H1 (cell line): ENCODE measurements at regions not wholly inside any gene's neighbourhood (a gene's known extent, or its start where the extent isn't known, plus 50 kb on each side); places are given as distances from the start of the nearest gene placed in this dataset.

ENCODE experiments used
- CTCF ChIA-PET: fragments of 300-600 bp; sonication (Branson Sonifier 250); formaldehyde crosslinking; loops from one replicate; lab custom pipeline; 2021; ENCODE audit not compliant: partially characterized antibody; lab: Charles Lee
- POLR2A ChIA-PET: fragments of 300-600 bp; sonication (Branson Sonifier 250); formaldehyde crosslinking; loops from one replicate; lab custom pipeline; 2021; ENCODE audit warnings: inconsistent platforms; ENCODE audit not compliant: partially characterized antibody; lab: Charles Lee
- DNase-seq, 2 experiments: peaks; one replicate each; pipeline versions ENCODE4 v3.0.0 to v3.0.0-alpha.2; 2010 to 2022; ENCODE audit warnings: low spot score in 2 of 2, low read depth in 1 of 2, mixed read lengths in 1 of 2
- FAIRE-seq: peaks from 2 replicates; lab custom pipeline; 2011; peaks lifted over from hg19 to GRCh38; lab: Jason Lieb, UNC
- H2AFZ ChIP-seq: 2 replicates; pipeline ENCODE4 v1.8.1; 2012; ENCODE audit warnings: low read length, inconsistent platforms
- H2AK5ac ChIP-seq: 2 replicates; pipeline ENCODE4 v1.6.1; 2013; ENCODE audit warnings: low read depth, low read length
- H2BK120ac ChIP-seq: replicated peaks from 2 replicates; pipeline ENCODE3; 2013; ENCODE audit warnings: low read depth, low read length, inconsistent platforms
- H2BK12ac ChIP-seq: 2 replicates; pipeline ENCODE4 v1.6.1; 2013; ENCODE audit warnings: low read depth, low read length
- H2BK15ac ChIP-seq: 2 replicates; pipeline ENCODE4 v1.6.1; 2013; ENCODE audit warnings: low read length
- H2BK20ac ChIP-seq: 2 replicates; pipeline ENCODE4 v1.6.1; 2013; ENCODE audit warnings: low read length
- H2BK5ac ChIP-seq: 2 replicates; pipeline ENCODE4 v1.6.1; 2013; ENCODE audit warnings: low read depth, low read length
- H3K14ac ChIP-seq: 2 replicates; pipeline ENCODE4 v1.6.1; 2013; ENCODE audit warnings: inconsistent platforms; ENCODE audit not compliant: insufficient read length
- H3K18ac ChIP-seq: 2 replicates; pipeline ENCODE4 v1.6.1; 2013; ENCODE audit warnings: low read length; ENCODE audit errors: extremely low read depth
- H3K23ac ChIP-seq: 2 replicates; pipeline ENCODE4 v1.6.1; 2013; ENCODE audit warnings: inconsistent platforms; ENCODE audit not compliant: insufficient read length
- H3K23me2 ChIP-seq: 2 replicates; pipeline ENCODE4 v1.6.1; 2013; ENCODE audit warnings: low read depth, low read length
- H3K27ac ChIP-seq: 2 replicates; pipeline ENCODE4 v1.6.1; 2011; ENCODE audit warnings: low read depth, low read length, inconsistent platforms
- H3K27me3 ChIP-seq, 4 experiments: replicated peaks in 1 of 4; 1 replicate in 1 of 4; 2 replicates in 3 of 4; pipeline versions ENCODE4 v1.6.1 to v1.8.1; 2011 to 2013; ENCODE audit warnings: low read length in 3 of 4, mild to moderate bottlenecking in 3 of 4, inconsistent platforms in 2 of 4, mixed read lengths in 2 of 4, moderate library complexity in 1 of 4; ENCODE audit not compliant: control insufficient read depth in 3 of 4, insufficient read depth in 3 of 4; ENCODE audit errors: extremely low read depth in 1 of 4
- H3K36me3 ChIP-seq, 4 experiments: 2 replicates each; pipeline versions ENCODE4 v1.6.1 to v1.8.1; 2011 to 2013; ENCODE audit warnings: mild to moderate bottlenecking in 4 of 4, low read length in 3 of 4, moderate library complexity in 2 of 4, control low read depth in 1 of 4, inconsistent platforms in 1 of 4; ENCODE audit not compliant: insufficient read depth in 4 of 4, control insufficient read depth in 2 of 4
- H3K4ac ChIP-seq: replicated peaks from 2 replicates; pipeline ENCODE3; 2013; ENCODE audit warnings: low read length, low read depth, mixed read lengths, inconsistent platforms; ENCODE audit not compliant: insufficient read length
- H3K4me1 ChIP-seq, 4 experiments: replicated peaks in 1 of 4; 1 replicate in 1 of 4; 2 replicates in 3 of 4; pipeline versions ENCODE4 v1.6.1 to v1.8.1; 2011 to 2013; ENCODE audit warnings: low read length in 3 of 4, inconsistent platforms in 2 of 4, mixed read lengths in 1 of 4; ENCODE audit not compliant: insufficient read depth in 4 of 4, control insufficient read depth in 3 of 4
- H3K4me2 ChIP-seq, 2 experiments: 2 replicates each; pipeline versions ENCODE4 v1.6.1 to v1.8.1; 2011 to 2013; ENCODE audit warnings: low read depth in 2 of 2, low read length in 2 of 2, control low read depth in 1 of 2, inconsistent platforms in 1 of 2, mild to moderate bottlenecking in 1 of 2; ENCODE audit not compliant: insufficient read depth in 1 of 2
- H3K4me3 ChIP-seq, 4 experiments: fragments of 200-600, 300-600 bp in 1 of 4; sonication (generic), shearing (Covaris generic), sonication (Bioruptor Twin) in 1 of 4; 2 replicates each; pipeline versions ENCODE4 v1.5.1 to v1.8.1; 2011 to 2016; ENCODE audit warnings: low read length in 4 of 4, low read depth in 3 of 4, control low read depth in 2 of 4, inconsistent platforms in 2 of 4, mild to moderate bottlenecking in 2 of 4, mixed read lengths in 1 of 4, moderate library complexity in 1 of 4; ENCODE audit not compliant: insufficient read depth in 2 of 4; ENCODE audit errors: extremely low read depth in 1 of 4
- H3K56ac ChIP-seq: replicated peaks from 2 replicates; pipeline ENCODE3; 2013; ENCODE audit warnings: low read depth, mild to moderate bottlenecking, mixed read lengths, low read length, inconsistent platforms; ENCODE audit not compliant: insufficient read length
- H3K79me1 ChIP-seq: 2 replicates; pipeline ENCODE4 v1.6.1; 2013; ENCODE audit warnings: low read depth, low read length, control low read depth
- H3K79me2 ChIP-seq, 2 experiments: 2 replicates each; pipeline versions ENCODE4 v1.6.1 to v1.8.1; 2012 to 2013; ENCODE audit warnings: low read length in 2 of 2, mild to moderate bottlenecking in 2 of 2, inconsistent platforms in 1 of 2; ENCODE audit not compliant: insufficient read depth in 2 of 2, control insufficient read depth in 1 of 2
- H3K9ac ChIP-seq, 4 experiments: replicated peaks in 1 of 4; 1 replicate in 1 of 4; 2 replicates in 3 of 4; pipeline versions ENCODE4 v1.6.1 to v1.8.1; 2011 to 2013; ENCODE audit warnings: low read depth in 3 of 4, low read length in 3 of 4, control low read depth in 2 of 4, mild to moderate bottlenecking in 2 of 4, moderate library complexity in 2 of 4, inconsistent platforms in 1 of 4; ENCODE audit errors: extremely low read depth in 1 of 4
- H3K9me3 ChIP-seq, 2 experiments: 2 replicates each; pipeline versions ENCODE4 v1.6.1 to v1.8.1; 2012 to 2013; ENCODE audit warnings: mild to moderate bottlenecking in 2 of 2, moderate library complexity in 2 of 2, control low read depth in 1 of 2, inconsistent platforms in 1 of 2, low read depth in 1 of 2, low read length in 1 of 2, mixed read lengths in 1 of 2; ENCODE audit not compliant: insufficient read depth in 2 of 2
- H4K20me1 ChIP-seq, 2 experiments: replicated peaks in 1 of 2; 2 replicates each; pipeline versions ENCODE3 to v1.8.1; 2011 to 2013; ENCODE audit warnings: inconsistent platforms in 2 of 2, low read length in 2 of 2, mild to moderate bottlenecking in 1 of 2; ENCODE audit not compliant: insufficient read depth in 2 of 2, control insufficient read depth in 1 of 2
- H4K5ac ChIP-seq: 2 replicates; pipeline ENCODE4 v1.6.1; 2013; ENCODE audit warnings: low read length, low read depth, mixed read lengths, inconsistent platforms; ENCODE audit not compliant: insufficient read length
- H4K8ac ChIP-seq: 2 replicates; pipeline ENCODE4 v1.8.0; 2013; ENCODE audit warnings: mild to moderate bottlenecking, moderate library complexity, low read length, inconsistent platforms; ENCODE audit not compliant: insufficient read depth; ENCODE audit errors: extremely low read depth
- H4K91ac ChIP-seq: replicated peaks from 2 replicates; pipeline ENCODE3; 2013; ENCODE audit warnings: low read length, mixed read lengths, inconsistent platforms; ENCODE audit not compliant: insufficient read length
- BACH1 ChIP-seq: IDR thresholded peaks from 2 replicates; pipeline ENCODE4 v1.6.1; 2012; ENCODE audit warnings: low read length, improper control_type of control experiment
- BCL11A ChIP-seq, 2 experiments: IDR thresholded peaks; one replicate each; pipeline ENCODE4 v1.6.1; 2011; ENCODE audit warnings: low read depth in 2 of 2, low read length in 2 of 2, mild to moderate bottlenecking in 2 of 2
- CBX8 ChIP-seq: fragments of 300-800, 300-1000 bp; sonication (generic); IDR thresholded peaks from 2 replicates; pipeline ENCODE4 v1.7.1; 2016; ENCODE audit warnings: low read depth, low read length, borderline replicate concordance
- CHD2 ChIP-seq: IDR thresholded peaks from 2 replicates; pipeline ENCODE4 v1.6.1; 2012; ENCODE audit warnings: low read length, improper control_type of control experiment
- CTBP2 ChIP-seq: IDR thresholded peaks from 2 replicates; pipeline ENCODE4 v1.7.0; 2011; ENCODE audit warnings: borderline replicate concordance, mild to moderate bottlenecking, moderate library complexity, mixed read lengths, low read length; ENCODE audit not compliant: insufficient read depth, insufficient read length
- EP300 ChIP-seq, 2 experiments: IDR thresholded peaks; 1 replicate in 1 of 2; 2 replicates in 1 of 2; pipeline ENCODE4 v1.6.1; 2011 to 2012; ENCODE audit warnings: low read depth in 2 of 2, low read length in 2 of 2, mild to moderate bottlenecking in 2 of 2, borderline replicate concordance in 1 of 2, inconsistent platforms in 1 of 2, moderate library complexity in 1 of 2
- EZH2 ChIP-seq: fragments of 200-600 bp; sonication (generic); IDR thresholded peaks from 2 replicates; pipeline ENCODE4 v1.7.1; 2012; ENCODE audit warnings: low read depth, mild to moderate bottlenecking, moderate library complexity, low read length, inconsistent platforms; ENCODE audit not compliant: severe bottlenecking
- KDM5A ChIP-seq: fragments of 200-600 bp; IDR thresholded peaks from 2 replicates; pipeline ENCODE4 v1.7.1; 2012; ENCODE audit warnings: mild to moderate bottlenecking, low read length, inconsistent platforms, mixed read lengths
- SP2 ChIP-seq: IDR thresholded peaks from 2 replicates; pipeline ENCODE4 v1.6.1; 2012; ENCODE audit warnings: mild to moderate bottlenecking, low read length, inconsistent platforms
- WGBS, 2 experiments: shearing (Covaris generic) in 1 of 2; methylation state at CpG; one replicate each; pipeline versions ENCODE4 v1.1.6 to v1.1.7; 2013 to 2015; ENCODE audit warnings: low lambda C conversion rate in 2 of 2, mixed read lengths in 2 of 2, inconsistent platforms in 1 of 2, low coverage in 1 of 2, missing lambda C conversion rate in 1 of 2; ENCODE audit not compliant: insufficient replicate concordance in 2 of 2, insufficient coverage in 1 of 2, insufficient read length in 1 of 2; ENCODE audit errors: extremely low coverage in 1 of 2, missing lambda C conversion rate in 1 of 2; 5-methylcytosine and 5-hydroxymethylcytosine counted together

DNA sequence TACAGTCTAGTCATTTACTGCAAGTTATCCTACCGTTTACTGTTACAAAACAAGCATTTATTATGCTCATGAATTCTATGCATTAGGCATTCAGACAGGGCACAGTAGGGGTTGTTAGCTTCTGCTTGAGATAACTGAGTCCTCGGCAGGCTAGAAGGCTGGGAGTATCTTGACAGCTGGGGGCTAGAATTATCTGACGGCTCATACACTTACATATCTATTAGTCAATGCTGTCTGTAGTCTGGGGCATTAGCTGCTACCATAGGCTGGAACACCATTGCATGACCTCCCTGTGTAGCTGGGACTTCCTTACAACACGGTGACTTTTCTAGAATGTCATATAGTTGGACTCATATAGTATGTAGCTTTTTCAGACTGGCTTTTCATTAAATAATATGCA is 61.9 kb upstream of the ALK start:
- Histone ChIP-seq H3K4me3 (no peak overlapping the region), H3K79me1 (no peaks in the 10 kb centered on the region), H3K18ac (no peak overlapping the region), H2BK120ac (no peak overlapping the region), H3K23ac (no peak overlapping the region), H3K36me3 (no peaks in the 10 kb centered on the region), H2AK5ac (no peak overlapping the region), H2AFZ (no peak overlapping the region), H3K9ac (no peak overlapping the region), H3K4me2 (no peak overlapping the region), H3K4me1 (peaks cover 0 to 3% (median 0%) of the 10 kb centered on the region in 4 experiments; a peak in 2 of 7 replicates), H2BK15ac (no peak overlapping the region), H3K79me2 (no peaks in the 10 kb centered on the region), H4K91ac (no peak overlapping the region), H2BK20ac (no peak overlapping the region), H3K14ac (no peak overlapping the region), H3K27ac (no peak overlapping the region), H3K9me3 (no peaks in the 10 kb centered on the region), H3K4ac (no peak overlapping the region), H4K8ac (no peak overlapping the region), H3K27me3 (no peaks in the 10 kb centered on the region), H4K20me1 (no peaks in the 10 kb centered on the region), H3K23me2 (no peaks in the 10 kb centered on the region), H2BK12ac (no peak overlapping the region), H4K5ac (no peak overlapping the region), H3K56ac (no peak overlapping the region), H2BK5ac (no peak overlapping the region)
- TF ChIP-seq EZH2 = no peak
- TF ChIP-seq CTBP2 = no peak
- TF ChIP-seq SP2 = no peak
- TF ChIP-seq CBX8 = no peak
- no peak for TF ChIP-seq BCL11A (IDR thresholded peaks at IDR 0.05; ENCODE audit: low read depth in 2 of 2, low read length in 2 of 2)
- TF ChIP-seq KDM5A = no peak
- TF ChIP-seq CHD2 = no peak
- no peak for TF ChIP-seq BACH1
- no peak for TF ChIP-seq EP300 (IDR thresholded peaks at IDR 0.05; ENCODE audit: borderline replicate concordance in 1 of 2, low read depth in 2 of 2, low read length in 2 of 2)
- 83% methylated on average over 4 of the region's 4 CpGs; no CpG with 5 or more reads in 1 of the 2 experiments for WGBS, 2 experiments
- CTCF ChIA-PET = interaction anchor here (1.6 kb wide), 1 partner anchor 43 kb away, joined by 4 read pairs; no protein-coding TSS in a partner anchor
- no peak for FAIRE-seq
- POLR2A ChIA-PET = no interaction called here
- DNase-seq = no peak
